NCI-H128 (cell line): ENCODE measurements at regions not wholly inside any gene's neighbourhood (a gene's known extent, or its start where the extent isn't known, plus 50 kb on each side); places are given as distances from the start of the nearest gene placed in this dataset.

Source experiments
- DNase-seq: peaks from one replicate; lab custom pipeline; 2025; ENCODE audit not compliant: unreplicated experiment; lab: John Stamatoyannopoulos, UW

DNA sequence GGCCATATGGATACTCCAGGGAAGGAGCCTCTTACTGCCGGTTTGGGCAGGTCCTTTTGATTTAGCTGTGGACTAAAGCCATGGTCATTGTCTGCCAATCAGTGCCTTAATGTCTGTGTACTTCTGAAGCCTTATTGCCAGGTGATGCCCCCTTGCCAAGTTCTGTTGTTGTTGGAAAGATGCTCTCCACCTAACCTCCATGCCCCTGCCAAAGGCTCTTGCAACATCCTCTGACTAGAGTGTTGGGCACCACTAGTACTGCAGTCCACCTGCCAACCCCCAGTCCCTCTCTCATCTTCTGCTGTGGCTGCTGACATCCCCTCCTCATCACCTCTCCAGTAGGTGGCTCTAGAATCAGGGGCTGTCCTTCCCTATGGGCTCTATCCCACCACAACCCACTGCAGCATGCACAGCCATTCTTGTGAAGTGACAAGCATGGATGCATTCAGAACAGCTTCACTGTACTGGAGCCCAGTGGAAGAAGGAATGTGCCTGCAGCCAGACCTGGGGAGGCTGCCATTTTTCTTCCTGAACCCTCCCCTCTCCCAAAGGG, 375.3 kb upstream of the CDH5 start:
- no peak for DNase-seq

DNA sequence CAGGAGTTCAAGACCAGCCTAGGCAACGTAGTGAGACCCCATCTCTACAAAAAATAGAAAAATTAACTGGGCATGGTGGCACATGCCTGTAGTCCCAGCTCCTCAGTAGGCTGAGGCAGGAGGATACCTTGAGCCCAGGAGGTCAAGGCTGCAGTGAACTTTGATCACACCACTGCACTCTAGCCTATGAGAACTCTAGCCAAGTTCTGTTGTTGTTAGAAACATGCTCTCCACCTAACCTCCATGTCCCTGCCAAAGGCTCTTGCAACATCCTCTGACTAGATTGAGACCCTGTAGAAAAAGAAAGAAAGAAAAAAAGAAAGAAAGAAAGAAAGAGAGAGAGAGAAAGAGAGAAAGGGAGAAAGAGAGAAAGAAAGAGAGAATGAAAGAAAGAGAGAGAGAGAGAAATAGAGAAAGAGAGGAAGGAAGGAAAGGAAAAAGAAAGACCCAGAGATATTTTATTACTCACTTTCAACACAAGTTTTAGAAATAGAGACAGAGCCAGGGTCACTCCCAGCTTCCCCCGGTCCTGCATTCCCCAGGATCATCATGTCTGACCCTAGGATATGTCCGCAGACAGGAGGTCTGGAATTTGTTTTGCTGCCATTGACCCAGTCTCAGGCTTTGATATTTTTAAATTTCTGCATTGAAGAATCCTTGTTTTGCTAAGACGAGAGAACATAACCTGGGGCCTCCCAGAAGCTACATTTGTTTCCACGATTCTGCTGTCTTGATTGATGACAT, 376.5 kb upstream of the CDH5 start:
- DNase-seq = no peak

DNA sequence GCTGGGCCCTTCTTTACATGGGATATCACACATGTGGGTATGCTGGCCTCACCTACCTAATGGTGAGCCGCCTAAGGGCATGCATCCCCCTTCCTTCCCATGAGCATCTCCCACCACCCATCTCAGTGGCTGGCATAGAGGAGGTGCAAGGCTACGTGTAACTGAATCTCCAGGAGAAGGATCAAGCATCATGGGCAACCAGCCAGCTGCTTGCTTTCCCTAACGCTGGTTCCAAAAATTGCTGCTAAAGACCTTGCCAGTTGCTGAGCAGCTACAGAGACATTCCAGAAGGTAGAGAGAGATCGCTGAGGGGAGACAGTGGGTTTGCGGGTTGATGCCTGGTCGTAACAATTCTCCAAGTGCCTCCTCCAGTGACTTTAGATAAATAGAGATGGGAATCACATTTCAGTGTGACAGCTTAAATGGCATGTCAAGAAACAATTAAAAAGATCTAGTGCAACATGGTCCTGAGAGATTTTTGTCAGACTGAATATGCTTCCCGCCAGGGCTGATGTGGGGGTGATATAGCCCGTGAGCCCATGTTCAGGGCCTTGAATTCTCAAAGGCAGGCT, 378.4 kb upstream of the CDH5 start:
- no peak for DNase-seq

GRCh38 chr16:65984296-65984695, 382.2 kb upstream of the CDH5 start:
- DNase-seq = no peak

GRCh38 chr16:65981057-65981456, 385.4 kb upstream of the CDH5 start:
- DNase-seq = no peak

DNA sequence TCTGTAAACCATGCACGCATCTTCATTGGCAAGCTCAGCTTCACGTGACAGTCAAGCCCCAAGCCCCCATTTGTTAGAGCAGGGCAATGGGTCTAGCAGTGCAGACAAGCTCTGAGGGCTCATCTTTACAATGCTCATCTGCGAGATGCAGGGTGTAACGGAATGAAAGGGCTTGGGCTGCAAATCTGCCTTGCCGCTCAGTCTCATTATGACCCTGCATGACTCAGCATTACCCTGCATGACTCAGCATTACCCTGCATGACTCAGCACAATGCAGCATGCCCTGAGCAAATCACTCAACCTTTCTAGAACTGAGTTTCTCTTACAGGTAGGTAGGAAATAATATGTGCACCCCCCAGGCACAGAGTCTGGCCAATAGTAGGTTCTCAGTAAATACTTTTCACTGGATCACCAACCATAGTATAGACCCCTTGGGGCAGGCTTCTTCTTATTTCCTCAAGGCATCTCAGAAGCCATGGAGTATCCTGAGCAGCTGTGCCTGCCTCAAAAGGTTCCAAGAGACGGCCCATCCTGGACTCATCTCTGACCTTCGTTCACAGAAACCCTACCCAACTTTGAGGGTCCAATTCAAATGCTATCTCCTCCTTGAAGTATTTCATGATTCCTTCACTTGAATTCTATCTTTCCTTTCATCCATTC, 391.3 kb upstream of the CDH5 start:
- no peak for DNase-seq

GRCh38 chr16:65967376-65967775, 399.1 kb upstream of the CDH5 start:
- no peak for DNase-seq

- DNase-seq = no peak
Observed at GRCh38 chr16:65965628-65966027, 400.9 kb upstream of the CDH5 start.

GRCh38 chr16:65964752-65965151, 401.7 kb upstream of the CDH5 start:
- no peak for DNase-seq

DNA sequence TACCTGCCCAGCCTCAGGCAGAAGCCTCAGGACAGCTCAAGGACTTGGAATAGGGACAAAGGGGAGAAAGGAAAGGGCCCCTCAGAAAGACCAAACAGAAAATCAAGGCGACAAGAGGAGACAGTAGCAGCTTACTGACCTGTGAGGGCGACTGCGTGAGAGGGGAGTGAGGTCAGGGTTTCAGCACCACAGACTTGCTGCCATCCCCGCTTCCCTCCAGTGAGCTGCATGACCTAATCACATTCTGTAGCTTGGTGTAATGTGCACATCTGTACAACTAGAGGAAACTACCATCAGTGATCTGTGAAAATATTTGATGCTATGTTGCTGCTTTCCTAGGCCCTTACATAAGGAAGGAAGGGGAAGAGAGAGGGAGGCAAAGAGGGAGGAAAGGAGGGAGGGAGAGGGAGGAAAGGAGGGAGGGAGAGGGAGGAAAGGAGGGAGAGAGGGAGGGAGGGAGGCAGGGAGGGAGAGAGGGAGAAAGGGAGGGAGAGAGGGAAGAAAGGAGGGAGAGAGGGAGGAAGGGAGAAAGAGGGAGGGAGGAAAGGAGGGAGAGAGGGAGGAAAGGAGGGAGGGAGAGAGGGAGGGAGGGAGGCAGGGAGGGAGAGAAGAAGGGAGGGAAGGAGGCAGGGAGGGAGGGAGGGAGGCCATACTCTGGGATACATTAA, 404.9 kb upstream of the CDH5 start:
- DNase-seq = no peak

DNA sequence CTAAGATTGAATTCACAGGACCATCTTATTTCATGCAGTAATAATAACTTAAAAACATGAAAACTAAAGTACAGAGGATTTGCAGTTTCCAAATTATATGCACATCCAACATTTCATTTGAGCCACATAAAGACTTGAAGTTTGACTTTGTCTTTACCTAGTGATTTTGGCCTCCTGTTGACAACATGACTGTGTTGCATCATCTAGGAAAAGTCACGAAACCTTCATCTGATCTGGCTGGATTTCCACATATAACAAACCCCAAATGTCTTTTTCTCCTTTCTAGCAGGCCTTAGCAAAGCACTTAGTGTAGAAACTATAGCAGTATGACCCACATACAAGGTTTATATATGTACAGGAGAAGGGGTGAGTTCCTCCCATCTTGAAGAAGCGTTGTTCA, 406.5 kb upstream of the CDH5 start:
- DNase-seq = no peak

- no peak for DNase-seq
Observed at GRCh38 chr16:65958086-65958485, 408.4 kb upstream of the CDH5 start.

GRCh38 chr16:65956100-65956499, 410.4 kb upstream of the CDH5 start:
- DNase-seq = no peak

DNA sequence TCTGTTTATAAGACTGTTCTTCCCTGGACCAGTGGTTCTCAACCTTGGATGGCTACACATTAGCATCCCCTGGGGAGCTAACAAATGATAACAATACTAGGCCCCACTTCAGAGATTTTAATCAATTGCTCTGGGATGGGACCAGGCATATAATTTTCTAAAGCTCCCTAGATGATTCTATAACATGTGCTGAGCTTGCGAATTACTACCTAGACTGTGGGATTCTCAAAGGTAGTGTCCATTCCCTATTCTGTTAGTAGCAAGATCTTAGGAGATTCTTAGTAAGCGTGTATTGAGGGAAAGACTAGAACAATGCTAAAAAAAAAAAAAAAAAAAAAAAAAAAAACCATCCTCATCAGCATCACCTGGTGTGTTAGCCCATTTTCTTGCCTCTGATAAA, 412.0 kb upstream of the CDH5 start:
- DNase-seq = no peak

DNA sequence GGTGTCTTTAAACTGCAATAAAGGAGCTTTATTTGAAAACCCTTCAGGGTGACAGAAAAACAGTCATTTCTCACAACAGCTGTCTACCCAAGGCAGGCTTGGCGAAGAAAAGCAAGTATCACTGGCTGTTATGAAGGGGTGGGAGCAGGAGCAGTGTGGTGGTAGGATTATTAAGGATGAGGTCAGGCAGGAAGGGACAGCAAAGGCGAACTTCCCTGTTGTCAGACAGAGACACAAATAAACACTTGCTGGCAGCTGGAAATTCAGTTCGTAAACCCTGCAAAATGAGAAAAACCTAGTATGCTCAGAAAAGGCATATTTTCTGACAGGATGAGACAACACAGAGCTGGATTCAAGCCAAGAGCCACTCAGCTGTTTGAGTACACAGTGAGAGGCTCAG, 416.3 kb upstream of the CDH5 start:
- no peak for DNase-seq

GRCh38 chr16:65948361-65948760, 418.1 kb upstream of the CDH5 start:
- no peak for DNase-seq

DNA sequence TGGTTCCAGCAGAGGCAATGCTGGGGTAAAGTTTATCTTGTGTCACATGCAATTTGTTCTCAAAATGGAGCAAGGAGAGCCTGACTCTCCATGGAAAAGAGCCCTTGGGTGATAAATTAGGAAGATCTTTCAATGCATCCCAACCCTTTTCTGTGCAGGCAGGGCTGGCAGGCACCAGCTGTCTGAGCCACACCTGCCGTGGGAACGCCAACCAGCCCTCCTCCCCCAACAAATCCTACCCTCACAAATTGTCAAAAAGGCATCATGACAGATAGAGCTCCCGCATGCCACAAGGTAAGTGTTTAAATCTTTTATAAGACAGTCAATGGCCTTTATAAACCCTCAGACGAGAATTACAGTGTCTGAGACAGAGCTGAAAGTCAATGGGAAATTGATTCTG, 418.5 kb upstream of the CDH5 start:
- DNase-seq = no peak

GRCh38 chr16:65945493-65945892, 421.0 kb upstream of the CDH5 start:
- no peak for DNase-seq

DNA sequence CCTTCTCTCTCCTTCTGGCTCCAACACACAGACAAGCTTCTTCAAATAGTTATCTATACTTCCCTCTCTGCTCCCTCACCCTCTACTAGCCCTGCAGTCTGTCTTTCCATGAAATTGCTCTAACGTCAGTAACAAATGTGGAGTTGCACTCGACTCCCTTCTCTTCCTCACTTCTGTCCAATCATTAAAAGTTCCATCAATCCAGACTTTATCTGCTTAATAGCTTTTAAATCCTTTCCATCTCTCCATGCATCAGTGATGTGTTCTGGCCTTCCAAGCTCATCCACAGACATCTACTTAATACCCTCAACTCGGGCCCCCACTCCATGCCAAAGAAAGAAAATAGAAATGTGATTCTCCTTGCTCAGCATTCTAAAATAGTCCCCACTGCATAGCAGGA, 422.1 kb upstream of the CDH5 start:
- no peak for DNase-seq

GRCh38 chr16:65940711-65941110, 425.8 kb upstream of the CDH5 start:
- no peak for DNase-seq

GRCh38 chr16:65938083-65938482, 428.4 kb upstream of the CDH5 start:
- no peak for DNase-seq

- no peak for DNase-seq
Observed at GRCh38 chr16:65937455-65937854, 429.0 kb upstream of the CDH5 start.
